D721Med (cell line): ENCODE measurements at regions not wholly inside any gene's neighbourhood (a gene's known extent, or its start where the extent isn't known, plus 50 kb on each side); places are given as distances from the start of the nearest gene placed in this dataset.

Experiments used
- DNase-seq: peaks from one replicate; pipeline ENCODE4 v3.0.0; 2011; ENCODE audit warnings: low spot score; ENCODE audit not compliant: insufficient read length
- FAIRE-seq: peaks from 2 replicates; lab custom pipeline; 2011; peaks lifted over from hg19 to GRCh38; lab: Jason Lieb, UNC
- CTCF ChIP-seq: IDR thresholded peaks from 2 replicates; pipeline ENCODE4 v1.5.1; 2012; ENCODE audit warnings: mild to moderate bottlenecking, control low read depth; ENCODE audit not compliant: insufficient read depth; ENCODE audit errors: missing control alignments

DNA sequence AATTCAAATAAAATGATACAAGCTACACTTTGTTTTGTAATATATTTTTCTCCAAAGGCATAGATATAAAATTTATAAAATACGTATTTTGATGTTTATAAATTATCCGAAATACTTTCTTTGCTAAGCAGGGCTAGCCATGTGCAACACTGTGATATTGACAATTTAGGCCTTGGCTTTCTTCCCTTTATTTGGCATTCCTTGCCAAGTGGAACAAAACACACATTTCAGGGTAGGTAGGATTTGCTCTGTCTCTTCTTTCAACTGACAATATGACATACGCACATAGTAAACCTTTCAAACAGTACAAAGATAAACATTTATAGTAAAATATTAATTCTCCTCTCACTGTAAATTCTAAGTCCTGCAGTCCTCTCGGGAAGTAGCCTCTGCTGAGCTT lies 103.3 kb upstream of the POT1 start:
- no peak for DNase-seq
- no peak for TF ChIP-seq CTCF

DNA sequence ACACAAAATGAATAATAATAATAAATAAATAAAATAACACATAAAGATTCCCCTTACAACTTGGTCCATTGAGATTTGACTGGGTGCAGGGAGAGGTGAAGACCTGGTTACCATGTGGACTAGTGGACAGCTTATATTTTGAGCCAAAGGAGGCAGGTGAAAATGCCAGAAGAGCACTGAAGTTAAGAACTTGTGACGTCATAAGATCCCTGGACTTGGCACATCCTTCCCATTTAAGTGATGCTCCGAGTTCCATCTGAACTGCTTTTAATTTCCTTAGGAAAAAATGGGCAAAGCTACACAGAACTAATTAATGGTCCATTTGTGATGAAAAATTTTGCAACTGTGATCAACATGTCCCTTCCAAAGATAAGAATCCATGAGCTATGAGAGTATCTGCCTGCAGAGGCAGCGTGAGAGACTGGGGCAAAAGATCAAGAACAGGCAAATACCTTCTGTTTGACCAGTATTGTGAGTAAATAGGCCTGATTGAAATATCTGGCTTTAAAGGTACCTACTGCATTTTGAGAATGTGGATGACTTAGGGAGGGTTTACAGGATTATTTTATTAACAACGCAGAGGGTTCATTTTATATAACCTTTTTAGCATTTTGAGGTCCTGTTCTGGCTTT lies 101.2 kb upstream of the POT1 start:
- FAIRE-seq, result no peak
- no peak for DNase-seq
- TF ChIP-seq CTCF, result no peak

More for the DNA sequence above, 103.3 kb upstream of the POT1 start:
- no peak for FAIRE-seq

DNA sequence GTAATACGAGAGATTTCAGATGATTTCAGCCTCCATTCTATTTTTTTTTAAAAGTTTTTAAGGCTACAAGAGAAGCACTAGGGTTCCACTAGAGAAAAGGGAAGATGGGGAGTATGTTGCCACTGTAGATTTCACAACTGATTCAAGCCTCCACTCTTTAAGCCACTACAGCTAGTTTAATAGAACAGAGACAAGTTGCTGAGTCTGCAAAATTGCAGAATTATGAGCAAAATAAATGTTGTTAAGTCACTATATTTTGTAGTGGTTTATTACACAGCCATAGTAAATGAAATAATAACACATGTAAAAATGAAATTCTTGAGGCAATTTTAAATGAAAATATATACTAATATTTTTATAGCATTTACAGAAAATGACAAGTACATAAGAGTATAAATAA lies 96.0 kb upstream of the POT1 start:
- no peak for TF ChIP-seq CTCF
- FAIRE-seq (no peak), DNase-seq (no peak)

- no peak for FAIRE-seq
- no peak for DNase-seq
- no peak for TF ChIP-seq CTCF
These were observed 91.2 kb upstream of the POT1 start for GRCh38 chr7:125020801-125021200.

GRCh38 chr7:125010540-125010939 lies 80.9 kb upstream of the POT1 start:
- DNase-seq (no peak), FAIRE-seq (no peak)
- no peak for TF ChIP-seq CTCF

DNA sequence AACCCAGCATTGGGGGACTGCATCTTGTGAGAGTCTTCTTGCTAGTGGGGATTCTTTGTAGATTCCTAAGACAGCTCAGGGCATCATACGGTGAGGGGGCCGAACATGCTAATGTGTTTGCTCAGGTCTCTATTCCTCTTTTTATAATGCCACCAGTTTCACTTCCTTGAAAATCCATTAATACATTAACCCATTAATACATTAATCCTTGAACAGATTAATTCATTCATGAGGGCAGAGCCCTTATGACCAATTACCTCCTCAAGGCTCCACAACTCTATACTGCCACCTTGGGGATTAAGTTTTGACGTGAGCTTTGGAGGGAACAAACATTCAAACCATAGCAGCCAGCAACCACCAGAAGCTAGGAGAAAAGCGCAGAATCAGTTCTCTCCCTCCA lies 67.2 kb upstream of the POT1 start:
- peak; percentile 21 for TF ChIP-seq CTCF
- DNase-seq (no peak), FAIRE-seq (no peak)

DNA sequence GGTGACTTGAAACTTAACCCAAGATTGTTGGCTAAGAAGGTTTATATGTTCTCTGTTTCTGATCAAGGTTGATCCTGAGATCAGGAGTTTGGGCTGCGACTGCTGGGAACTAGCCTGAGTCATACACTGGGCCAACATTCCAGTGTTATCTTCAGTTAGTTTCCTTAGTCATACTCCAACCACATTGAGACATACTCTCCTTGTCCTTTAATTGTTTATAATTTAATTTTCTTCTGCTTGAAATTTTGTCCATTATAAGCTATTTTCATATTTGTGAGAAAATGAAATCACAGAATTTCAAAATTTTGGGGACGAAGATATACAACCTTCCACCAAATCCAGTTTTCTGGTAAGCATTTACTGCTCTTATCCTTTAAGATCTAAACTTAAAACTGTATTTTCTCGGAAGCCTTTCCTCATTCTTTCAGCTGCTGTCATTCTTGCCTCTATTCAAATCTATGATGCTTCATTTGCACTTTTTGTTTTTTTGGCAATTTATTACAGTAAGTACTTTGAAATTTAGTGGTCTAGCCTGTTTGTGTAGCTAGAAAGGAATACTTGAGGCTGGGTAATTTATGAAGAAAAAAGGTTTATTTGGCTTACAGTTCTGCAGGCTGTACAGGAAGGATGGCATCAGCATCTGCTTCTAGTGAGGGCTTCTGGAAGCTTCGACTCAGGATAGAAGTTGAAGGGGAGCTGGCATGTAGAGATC lies 63.4 kb upstream of the POT1 start:
- DNase-seq (no peak), FAIRE-seq (no peak)
- no peak for TF ChIP-seq CTCF
